Keratinocyte (primary cell): ENCODE measurements at regions not wholly inside any gene's neighbourhood (a gene's known extent, or its start where the extent isn't known, plus 50 kb on each side); places are given as distances from the start of the nearest gene placed in this dataset.

Experiments used
- EZH2 ChIP-seq: IDR thresholded peaks from one replicate; pipeline ENCODE4 v1.6.1; 2012; ENCODE audit warnings: inconsistent platforms, mild to moderate bottlenecking, low read length, moderate library complexity
- TF ChIP-seq, protein P1 (sequence below), 3 experiments: IDR thresholded peaks in 1 of 3; conservative IDR thresholded peaks in 1 of 3; optimal IDR thresholded peaks in 1 of 3; 2 replicates in 2 of 3; 3 replicates in 1 of 3; pipeline versions ENCODE3 to v1.5.1; 2011; ENCODE audit warnings: low read length in 3 of 3, mild to moderate bottlenecking in 3 of 3, moderate library complexity in 2 of 3, control low read depth in 1 of 3, inconsistent platforms in 1 of 3; ENCODE audit not compliant: insufficient read depth in 2 of 3; ENCODE audit errors: extremely low read depth in 1 of 3

DNA sequence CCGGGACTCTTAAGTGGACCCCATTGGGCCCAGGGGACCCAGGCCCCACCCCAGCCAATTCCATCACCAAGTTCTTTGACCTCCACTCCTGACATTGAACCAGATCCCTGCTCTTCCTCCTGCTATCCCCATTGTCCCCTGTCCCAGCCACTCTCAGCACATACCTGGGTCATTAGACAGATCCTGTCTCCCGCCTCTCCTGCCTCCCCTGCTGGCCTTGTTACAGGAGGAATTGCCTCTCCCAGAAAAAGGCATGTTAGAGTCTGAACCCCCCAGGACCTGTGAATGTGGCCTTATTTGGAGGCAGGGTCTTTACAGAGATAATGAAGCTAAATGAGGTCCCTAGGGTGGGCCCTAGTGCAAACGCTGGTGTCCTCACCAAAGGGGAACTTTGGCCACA is 301.9 kb downstream of the NPHP4 start:
- TF ChIP-seq, protein P1, sequence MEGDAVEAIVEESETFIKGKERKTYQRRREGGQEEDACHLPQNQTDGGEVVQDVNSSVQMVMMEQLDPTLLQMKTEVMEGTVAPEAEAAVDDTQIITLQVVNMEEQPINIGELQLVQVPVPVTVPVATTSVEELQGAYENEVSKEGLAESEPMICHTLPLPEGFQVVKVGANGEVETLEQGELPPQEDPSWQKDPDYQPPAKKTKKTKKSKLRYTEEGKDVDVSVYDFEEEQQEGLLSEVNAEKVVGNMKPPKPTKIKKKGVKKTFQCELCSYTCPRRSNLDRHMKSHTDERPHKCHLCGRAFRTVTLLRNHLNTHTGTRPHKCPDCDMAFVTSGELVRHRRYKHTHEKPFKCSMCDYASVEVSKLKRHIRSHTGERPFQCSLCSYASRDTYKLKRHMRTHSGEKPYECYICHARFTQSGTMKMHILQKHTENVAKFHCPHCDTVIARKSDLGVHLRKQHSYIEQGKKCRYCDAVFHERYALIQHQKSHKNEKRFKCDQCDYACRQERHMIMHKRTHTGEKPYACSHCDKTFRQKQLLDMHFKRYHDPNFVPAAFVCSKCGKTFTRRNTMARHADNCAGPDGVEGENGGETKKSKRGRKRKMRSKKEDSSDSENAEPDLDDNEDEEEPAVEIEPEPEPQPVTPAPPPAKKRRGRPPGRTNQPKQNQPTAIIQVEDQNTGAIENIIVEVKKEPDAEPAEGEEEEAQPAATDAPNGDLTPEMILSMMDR (optimal IDR thresholded peaks at IDR 0.05 in 1 of 3, IDR thresholded peaks at IDR 0.05 in 1 of 3, conservative IDR thresholded peaks at IDR 0.05 in 1 of 3; ENCODE audit: extremely low read depth in 1 of 3, insufficient read depth in 2 of 3, low read length in 3 of 3), result peak in 2 of 3 experiments; percentile 18 to 37
- TF ChIP-seq EZH2, result no peak
